HG03025 (cell line): ENCODE measurements at regions not wholly inside any gene's neighbourhood (a gene's known extent, or its start where the extent isn't known, plus 50 kb on each side); places are given as distances from the start of the nearest gene placed in this dataset.
"Not testable (repeated sequence)": the region's sequence is repeated elsewhere in the genome, so short reads cannot be mapped to it uniquely, and the experiment has no call there.

Source experiments
- ATAC-seq: cut with Tn5 transposase; IDR thresholded peaks from one replicate; pipeline ENCODE4 v1.9.1; 2021; ENCODE audit warnings: mild to moderate bottlenecking, moderate library complexity; ENCODE audit not compliant: unreplicated experiment, low FRiP score

DNA sequence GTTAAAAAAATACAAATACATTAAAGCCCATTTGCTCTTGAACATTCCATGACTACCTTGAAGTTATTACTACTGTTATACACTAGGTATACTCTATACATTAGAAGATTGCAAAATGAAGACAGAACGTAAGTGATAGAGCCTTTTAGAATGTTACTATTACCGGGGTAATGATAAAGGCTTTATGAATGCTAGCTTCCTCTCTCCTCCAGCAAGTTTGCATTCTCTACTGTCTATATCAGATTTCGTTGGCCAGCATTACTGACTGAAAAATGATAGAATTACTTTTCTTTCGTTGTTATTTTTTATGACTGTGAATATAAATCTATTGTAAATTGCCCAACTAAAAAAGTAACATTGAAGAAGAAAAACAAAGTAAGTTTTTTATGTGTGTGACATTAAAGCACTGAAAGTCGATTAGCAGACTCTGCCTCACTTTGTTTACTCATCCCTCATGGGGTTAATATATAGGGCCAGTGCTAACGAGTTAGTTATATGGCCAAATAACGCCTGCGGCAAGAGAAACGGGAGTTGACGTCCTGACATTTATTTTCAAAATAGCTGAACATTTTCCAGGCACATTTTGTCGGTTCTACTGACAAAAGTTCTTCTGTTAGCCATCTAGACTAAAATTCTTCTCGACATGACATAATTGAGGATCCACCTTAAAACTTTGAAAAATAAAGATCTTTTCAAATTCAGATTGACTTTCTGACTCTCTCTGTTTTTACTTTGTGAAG, 163.8 kb upstream of the KITLG start:
- no peak for ATAC-seq

DNA sequence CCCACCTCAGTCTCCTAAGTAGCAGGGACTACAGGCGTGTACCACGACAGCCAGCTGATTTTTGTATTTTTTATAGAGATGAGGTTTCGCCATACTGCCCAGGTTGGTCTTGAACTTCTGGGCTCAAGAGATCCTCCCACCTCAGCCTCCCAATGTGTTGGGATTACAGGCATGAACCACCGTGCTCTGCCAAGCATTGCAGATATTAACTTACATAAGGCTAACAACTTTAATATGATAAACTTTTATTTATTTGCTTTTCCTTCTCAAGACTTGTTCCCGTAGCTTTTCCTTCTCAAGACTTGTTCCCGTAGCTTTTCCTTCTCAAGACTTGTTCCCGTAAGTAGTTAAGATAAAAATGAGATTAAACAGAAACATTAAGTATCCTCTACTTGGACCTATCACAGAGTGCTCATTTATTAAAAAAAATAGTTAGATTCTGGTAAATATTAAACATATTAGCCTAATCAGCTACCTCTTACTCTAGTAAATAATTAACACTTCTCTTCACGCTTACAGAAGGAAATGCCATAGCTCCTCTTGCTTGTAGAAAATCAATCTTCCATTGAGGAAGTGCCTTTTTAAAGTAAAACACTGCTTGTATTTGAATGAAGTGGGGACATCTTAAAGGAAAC, 157.7 kb upstream of the KITLG start:
- ATAC-seq = no peak

DNA sequence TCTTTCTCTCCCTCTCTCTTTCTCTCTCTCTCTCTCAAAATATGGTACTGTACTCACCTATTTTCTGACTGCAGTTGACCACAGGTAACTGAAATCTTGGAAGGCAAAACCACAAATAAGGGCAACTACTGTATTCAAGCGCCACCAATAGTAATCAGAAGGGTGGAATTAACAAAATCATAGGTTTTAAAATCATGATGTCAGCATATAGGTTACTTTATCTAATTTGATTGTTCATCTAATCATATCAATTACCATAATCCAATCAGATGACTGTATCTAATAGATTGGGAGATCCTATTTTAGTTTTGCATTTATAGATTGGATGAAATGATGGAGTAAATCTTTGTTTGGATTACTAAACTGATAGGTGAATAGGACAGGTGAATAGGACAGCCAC, 155.8 kb upstream of the KITLG start:
- no peak for ATAC-seq

DNA sequence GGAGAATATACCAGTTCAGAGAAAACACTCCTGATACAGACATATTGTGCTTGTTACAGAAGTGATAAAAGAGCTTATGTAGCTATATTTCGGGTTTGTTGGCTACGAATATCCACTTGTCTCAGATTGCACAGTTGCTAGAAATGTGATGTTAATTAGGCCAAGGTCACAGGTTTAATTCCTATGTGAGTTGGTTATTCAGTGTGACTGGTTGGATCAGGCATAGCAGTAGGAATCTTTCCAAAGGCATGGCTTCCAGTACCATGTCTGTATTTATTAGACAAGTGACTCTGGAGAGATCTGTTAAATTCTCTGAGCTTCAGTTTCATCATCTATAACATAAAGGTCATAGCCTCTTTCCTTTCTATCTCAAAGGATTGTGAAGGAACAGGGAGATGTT, 152.7 kb upstream of the KITLG start:
- no peak for ATAC-seq

DNA sequence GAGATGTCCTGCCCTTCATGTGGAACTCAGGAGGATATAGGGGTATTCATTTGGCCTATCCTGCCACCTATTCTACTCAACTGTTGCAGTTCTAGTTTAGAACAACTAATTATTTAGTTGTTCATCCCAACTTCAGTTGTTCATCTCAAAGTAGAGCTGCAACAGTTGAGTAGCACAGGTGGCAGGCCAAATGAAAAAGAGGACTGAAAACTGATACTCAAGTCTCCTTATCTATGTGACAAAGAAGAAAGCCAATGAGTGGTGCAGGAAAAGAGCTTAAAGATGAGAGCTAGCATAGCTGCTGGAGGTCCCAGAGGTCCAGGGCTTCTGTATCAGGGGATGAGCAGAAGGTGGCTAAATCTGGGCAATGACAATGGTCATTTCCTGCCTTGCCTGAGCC, 148.9 kb upstream of the KITLG start:
- ATAC-seq = no peak

DNA sequence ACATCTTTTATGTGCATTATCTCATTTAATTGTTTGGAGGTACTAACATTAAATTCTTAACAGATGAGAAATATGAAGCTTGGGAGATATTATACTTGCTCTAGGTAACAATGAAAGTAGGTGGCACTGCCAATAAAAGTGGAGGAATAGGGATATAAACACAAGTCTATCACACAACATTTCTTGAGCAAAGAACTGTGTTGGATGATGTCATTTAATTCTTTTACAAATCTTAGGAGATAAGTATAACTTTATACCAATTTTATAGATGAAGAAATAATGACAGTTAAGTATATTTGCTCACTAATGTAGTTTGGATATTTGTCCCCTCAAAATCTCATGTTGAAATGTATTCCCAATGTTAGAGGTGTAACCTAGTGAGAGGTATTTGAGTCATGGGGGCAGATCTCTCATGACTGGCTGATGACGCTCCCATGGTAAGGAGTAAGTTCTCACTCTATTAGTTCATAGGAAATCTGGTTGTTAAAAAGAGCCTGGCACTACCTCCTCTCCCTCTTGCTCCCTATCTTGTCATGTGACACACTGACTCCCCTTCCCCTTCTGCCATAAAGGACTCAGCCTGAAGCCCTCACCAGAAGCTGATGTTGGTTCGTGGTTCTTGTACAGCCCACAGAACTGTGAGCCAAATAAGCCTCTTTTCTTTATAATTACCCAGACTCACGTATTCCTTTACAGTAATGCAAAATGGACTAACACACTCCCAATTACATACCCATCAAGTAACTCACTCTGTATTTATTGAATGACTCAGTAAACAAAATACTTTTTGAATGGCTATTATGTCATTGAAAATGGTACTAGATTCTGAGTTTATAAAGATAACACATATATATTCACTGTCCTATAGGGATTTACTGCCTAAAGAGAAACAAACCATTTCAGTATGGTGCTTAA, 146.8 kb upstream of the KITLG start:
- no peak for ATAC-seq

DNA sequence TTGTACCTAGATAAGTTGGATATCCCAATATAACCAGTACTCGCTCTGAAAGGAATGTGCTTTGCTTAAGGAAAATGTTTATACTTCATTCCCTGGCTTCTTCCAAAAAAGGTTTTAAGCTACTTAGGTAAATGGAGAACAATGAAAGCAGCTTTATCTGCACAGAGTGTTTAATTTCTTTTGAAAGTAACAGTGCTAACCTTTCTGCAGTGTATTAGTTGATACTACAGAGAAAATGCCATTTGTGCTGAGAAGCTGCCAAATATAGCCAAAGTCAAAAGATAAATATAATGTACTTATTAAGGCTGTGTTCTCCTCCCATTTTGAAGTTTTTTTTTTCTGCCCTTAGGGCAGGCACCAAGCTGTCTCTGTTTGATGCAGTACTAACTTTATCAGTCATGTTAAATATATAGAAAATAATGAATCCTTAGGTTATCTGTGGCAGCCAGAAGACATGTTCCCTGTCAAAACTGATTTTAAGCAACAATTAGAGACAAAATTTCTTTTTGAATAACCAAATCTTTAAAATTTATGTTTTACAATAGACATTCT, 145.4 kb upstream of the KITLG start:
- no peak for ATAC-seq

DNA sequence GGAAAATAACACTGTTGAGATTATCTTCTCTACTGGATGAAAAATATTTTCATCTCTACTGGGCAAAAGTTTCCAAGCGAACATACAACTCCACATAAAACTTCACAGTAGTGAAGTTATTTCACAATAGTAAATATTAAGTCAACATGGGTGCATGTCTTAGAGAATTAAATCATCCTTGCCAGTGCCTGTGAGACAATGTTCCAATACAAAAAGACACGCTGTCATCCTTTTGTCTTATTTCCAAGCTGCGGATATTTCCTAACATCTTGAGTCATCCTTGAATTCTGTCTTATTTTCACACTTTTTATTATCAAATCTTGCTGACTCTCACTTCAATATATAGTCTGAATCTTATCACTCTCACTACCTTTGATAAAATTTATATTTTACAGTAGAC, 142.9 kb upstream of the KITLG start:
- no peak for ATAC-seq

DNA sequence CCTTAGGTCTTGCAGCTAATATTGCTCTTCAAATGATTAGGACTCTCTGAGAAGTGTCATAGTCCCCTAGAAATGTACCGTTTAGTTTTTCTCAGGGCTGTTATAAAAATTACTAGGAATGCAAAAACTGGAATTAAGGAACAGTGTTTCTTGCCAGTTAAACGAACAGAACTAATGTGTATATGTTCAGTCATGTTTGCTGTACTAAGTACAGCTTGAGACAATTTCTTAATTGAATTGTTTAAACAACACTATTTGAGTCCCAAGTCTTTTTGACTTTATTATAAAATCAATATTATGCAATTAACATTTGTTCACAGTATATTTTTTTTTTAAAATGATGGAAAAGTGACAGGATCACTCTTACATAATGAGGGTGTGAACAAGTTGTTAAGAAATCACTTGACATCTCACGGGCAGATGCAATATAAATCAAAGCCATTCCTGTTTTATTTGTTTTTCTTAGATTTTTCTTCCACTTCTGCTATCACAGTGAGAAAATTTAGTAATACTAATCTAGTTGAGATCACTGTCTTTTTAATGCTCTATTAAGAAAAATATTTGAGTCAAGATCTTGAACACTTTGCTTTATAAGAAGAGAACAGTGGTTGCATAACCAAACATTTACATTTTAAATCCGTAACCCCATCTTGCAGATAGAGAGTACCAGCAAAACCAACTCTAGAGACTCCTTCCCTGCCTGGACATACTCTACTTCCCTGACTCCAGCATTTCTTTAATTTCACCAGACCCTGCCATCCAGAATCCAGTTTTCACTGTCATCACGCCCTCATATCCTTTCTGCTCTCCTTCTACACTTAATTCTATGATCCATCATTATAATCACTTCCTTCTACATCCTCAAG, 140.7 kb upstream of the KITLG start:
- ATAC-seq = no peak

DNA sequence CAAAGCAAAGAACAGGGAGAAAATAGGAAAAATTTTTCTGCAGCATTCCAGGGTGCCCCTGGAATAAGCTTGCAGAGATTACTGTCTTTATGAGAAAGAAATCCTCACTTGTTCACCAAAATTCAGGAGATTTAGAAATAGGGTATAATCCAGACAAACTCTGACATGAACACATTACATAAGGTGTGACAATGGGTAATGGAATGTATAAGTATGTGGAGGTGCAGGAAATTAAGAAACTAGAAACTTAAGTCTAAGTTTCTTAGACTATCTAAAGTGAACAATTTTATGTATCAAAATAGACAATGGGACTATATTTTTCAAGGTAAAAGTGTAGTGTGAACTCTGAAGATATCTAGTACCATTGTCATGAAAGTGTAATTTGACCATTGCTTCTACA, 140.0 kb upstream of the KITLG start:
- ATAC-seq = no peak

DNA sequence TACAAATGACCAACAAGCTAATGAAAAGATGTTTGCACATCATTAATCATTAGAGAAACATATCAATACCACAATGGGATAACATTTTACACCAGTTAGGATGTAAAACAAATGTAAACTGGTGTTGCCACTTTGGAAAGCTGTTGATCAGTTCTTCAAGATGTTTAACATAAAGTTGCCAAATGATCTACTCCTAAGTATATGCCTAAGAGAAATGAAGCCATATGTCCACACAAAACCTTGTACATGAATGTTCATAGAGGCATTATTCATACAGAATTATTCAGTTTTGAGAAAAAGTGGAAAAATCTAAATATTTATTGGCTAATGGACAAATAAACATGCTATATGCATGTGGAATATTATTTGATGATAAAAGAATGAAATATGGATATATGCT, 136.9 kb upstream of the KITLG start:
- ATAC-seq = no peak

DNA sequence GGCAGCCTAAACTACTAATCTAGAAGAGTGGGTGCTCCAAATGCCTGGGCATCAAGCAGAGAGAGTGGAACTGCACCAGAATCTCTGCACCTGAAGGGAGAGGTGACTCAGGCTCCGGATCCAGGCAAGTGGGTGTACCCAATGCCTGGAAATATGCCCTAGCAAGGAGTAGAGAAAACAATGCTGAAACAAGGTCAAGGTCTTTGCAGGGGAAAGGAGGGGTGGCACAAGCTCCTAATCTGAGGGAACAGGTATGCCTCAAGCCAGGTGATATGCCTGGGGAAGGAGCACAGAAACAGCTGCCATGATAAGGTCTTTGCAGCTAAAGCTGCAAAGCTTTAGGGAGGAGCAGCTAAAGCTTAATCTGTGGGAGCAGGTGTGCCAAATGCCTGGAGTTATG, 136.0 kb upstream of the KITLG start:
- no peak for ATAC-seq

DNA sequence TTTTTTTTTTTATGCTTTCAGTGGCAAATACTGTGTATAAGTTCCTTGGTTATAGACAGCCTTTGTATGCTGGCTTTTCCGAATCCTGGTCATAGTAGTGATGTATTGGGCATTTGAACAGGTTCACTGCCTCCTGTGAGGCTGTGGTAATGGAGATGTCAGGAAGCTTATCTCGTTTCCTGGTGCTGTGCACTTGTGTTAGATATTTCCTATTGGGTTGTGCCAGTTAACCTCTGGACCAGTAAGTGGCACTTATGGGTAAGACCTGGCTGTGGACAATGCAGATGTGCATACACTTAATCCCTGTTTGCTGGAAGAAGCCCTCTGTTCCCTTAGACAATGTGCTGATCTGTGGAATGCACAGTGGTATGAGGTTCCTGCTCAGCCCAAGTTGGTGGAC, 135.4 kb upstream of the KITLG start:
- ATAC-seq = no peak

DNA sequence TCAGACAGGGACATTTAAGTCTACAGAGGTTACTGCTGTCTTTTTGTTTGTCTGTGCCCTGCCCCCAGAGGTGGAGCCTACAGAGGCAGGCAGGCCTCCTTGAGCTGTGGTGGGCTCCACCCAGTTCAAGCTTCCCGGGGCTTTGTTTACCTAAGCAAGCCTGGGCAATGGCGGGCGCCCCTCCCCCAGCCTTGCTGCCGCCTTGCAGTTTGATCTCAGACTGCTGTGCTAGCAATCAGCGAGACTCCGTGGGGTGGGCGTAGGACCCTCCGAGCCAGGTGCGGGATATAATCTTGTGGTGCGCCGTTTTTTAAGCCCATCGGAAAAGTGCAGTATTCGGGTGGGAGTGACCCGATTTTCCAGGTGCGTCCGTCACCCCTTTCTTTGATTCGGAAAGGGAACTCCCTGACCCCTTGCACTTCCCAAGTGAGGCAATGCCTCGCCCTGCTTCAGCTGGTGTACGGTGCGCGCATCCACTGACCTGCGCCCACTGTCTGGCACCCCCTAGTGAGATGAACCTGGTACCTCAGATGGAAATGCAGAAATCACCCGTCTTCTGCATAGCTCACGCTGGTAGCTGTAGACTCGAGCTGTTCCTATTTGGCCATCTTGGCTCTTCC, 134.1 kb upstream of the KITLG start:
- ATAC-seq = not testable (repeated sequence)

DNA sequence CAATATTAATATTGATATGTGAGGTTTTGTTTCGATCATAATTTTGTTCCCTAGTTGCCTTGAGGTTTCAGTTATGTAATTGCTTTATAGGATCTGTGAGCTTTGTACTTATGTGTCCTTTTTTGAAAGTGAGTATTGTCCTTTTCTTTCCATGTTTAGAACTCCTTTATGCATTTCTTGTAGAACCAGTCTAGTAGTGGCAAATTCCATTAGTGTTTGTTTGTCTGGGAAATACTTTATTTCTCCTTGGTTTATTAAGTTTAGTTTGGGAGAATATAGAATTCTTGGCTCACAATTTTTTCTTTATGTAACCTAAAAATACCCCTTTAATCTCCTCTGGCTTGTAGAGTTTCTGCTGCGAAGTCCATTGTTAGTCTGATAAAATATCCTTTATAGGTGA, 127.5 kb upstream of the KITLG start:
- no peak for ATAC-seq

DNA sequence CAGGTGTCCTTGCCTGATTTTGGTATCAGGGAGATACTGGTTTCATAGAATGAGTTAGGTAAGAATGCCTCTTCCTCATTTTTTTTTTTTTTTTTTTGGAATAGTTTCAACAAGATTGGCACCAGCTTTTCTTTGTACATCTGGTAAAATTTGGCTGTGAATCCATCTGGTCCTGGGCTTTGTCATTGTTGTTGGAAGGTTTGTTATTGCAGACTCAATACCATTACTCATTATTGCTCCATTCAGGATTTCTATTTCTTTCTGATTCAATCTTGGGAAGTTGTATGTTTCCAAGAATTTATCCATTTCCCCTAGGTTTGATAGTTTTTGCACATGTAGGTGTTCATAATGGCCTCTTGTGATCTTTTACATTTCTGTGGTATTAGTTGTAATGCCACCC, 126.0 kb upstream of the KITLG start:
- no peak for ATAC-seq

DNA sequence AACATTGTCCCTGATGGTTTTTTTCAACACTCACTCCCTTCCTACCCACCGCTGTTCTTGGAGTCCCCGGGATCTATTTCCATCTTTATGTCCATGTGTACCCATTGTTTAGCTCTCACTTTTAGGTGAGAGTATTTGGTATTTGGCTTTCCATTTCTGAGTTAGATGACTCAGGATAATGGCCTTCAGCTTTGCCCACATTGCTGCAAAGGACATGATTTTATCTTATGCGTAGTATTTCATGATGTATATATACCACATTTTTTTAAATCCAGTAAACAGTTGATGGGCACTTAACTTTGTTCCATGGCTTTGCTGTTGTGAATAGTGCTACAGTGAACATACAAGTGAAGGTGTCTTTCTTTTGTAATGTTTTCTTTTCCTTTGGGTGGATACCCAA, 123.5 kb upstream of the KITLG start:
- ATAC-seq = no peak

DNA sequence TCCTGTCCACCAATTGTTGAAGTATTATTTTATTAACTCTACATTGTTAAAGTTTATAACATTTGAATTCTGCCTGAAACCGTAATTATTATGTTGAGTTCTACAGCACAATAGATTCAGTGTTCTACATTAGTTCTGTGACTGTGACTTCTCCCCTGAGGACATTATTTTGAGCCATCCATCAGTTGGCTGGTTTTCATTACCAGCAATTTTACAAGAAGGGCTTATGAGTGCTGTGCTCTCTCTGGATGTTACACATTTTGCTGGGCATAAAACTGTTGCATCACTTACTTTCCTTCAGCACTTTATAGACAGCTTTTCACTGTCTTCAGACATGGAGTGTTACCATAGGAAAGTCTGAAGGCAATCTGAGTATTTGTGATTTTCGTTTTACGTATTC, 118.2 kb upstream of the KITLG start:
- no peak for ATAC-seq

DNA sequence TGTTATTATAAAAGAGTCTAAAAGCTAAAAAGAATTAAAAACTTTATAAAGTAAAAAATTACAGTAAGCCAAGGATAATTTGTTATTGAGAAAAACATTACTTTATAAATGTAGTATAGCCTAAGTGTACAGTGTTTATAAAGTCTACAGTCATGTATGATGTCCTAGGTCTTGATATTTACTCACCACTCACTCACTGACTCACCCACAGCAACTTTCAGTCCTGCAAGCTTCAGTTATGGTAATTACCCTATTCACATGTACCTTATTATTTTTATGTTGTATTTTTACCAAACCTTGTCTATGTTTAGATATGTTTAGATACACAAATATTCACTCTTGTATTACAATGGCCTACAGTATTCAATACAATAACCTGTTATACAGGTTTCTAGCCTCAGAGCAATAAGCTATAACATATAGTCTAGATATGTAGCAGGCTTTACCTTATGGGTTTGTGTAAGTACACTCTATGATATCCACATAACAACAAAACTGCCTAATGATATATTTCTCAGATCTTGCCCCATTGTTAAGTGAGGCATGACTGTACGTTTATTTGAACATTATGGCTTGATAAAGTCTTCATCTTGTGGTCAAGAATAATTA, 113.7 kb upstream of the KITLG start:
- no peak for ATAC-seq
